Kidney (tissue), 13 donors: ENCODE measurements at regions not wholly inside any gene's neighbourhood (a gene's known extent, or its start where the extent isn't known, plus 50 kb on each side); places are given as distances from the start of the nearest gene placed in this dataset.
"Not testable (repeated sequence)": the region's sequence is repeated elsewhere in the genome, so short reads cannot be mapped to it uniquely, and the experiment has no call there.

Experiments used
- DNase-seq, 5 donors: peaks; one replicate each; pipeline ENCODE4 v3.0.0-alpha.2; 2013 to 2020
- FAIRE-seq: peaks from 2 replicates; lab custom pipeline; 2012; peaks lifted over from hg19 to GRCh38; lab: Jason Lieb, UNC
- H3K27ac ChIP-seq, 2 donors: one replicate each; pipeline ENCODE4 v1.7.0; 2013; ENCODE audit warnings: low read depth in 2 of 2, low read length in 2 of 2, inconsistent platforms in 1 of 2
- H3K27me3 ChIP-seq: one replicate; pipeline ENCODE4 v1.7.1; 2013; ENCODE audit warnings: low read length, inconsistent platforms; ENCODE audit not compliant: control insufficient read depth, insufficient read depth
- H3K36me3 ChIP-seq, 3 donors: one replicate each; pipeline versions ENCODE4 v1.7.0 to v1.7.1; 2013; ENCODE audit warnings: low read length in 3 of 3, control low read depth in 1 of 3, inconsistent platforms in 1 of 3; ENCODE audit not compliant: insufficient read depth in 3 of 3, control insufficient read depth in 2 of 3
- H3K4me1 ChIP-seq, 3 donors: one replicate each; pipeline versions ENCODE4 v1.7.0 to v1.7.1; 2013; ENCODE audit warnings: low read length in 3 of 3, inconsistent platforms in 1 of 3, low read depth in 1 of 3; ENCODE audit not compliant: control insufficient read depth in 2 of 3, insufficient read depth in 2 of 3
- H3K4me3 ChIP-seq, 3 donors: one replicate each; pipeline versions ENCODE4 v1.7.0 to v1.8.1; 2013; ENCODE audit warnings: low read length in 3 of 3, control low read depth in 1 of 3, inconsistent platforms in 1 of 3
- H3K9ac ChIP-seq, 3 donors: one replicate each; pipeline versions ENCODE4 v1.7.0 to v1.7.1; 2013; ENCODE audit warnings: low read length in 3 of 3, control low read depth in 1 of 3, inconsistent platforms in 1 of 3
- H3K9me3 ChIP-seq, 3 donors: one replicate each; pipeline versions ENCODE4 v1.7.0 to v1.7.1; 2013; ENCODE audit warnings: low read length in 3 of 3, control low read depth in 1 of 3, inconsistent platforms in 1 of 3; ENCODE audit not compliant: control insufficient read depth in 2 of 3, insufficient read depth in 1 of 3
- CTCF ChIP-seq: IDR thresholded peaks from 3 replicates; pipeline ENCODE4 v1.5.1; 2012; ENCODE audit warnings: mild to moderate bottlenecking, moderate library complexity, borderline replicate concordance; ENCODE audit not compliant: insufficient read depth; ENCODE audit errors: extremely low read depth
- intact Hi-C: fragments of 100-400 bp; cut with DNase I; formaldehyde crosslinking; loops from one replicate; pipeline ENCODE4 v1.11.1; 2022
- donor health status: control.
- donor health status: control.
- donor health status: control.
- donor health status: control.
- donor health status: control.
- donor health status: DM: yes; HTN: yes; CAD: no.
- donor health status: Normal renal cell carcinoma (clear cell type).

GRCh38 chr10:45539569-45539968 lies 133.0 kb downstream of the ZFAND4 start:
- H3K36me3 ChIP-seq, FAIRE-seq, H3K9me3 ChIP-seq, H3K27me3 ChIP-seq, DNase-seq, H3K4me1 ChIP-seq, H3K4me3 ChIP-seq, intact Hi-C loops, H3K9ac ChIP-seq, H3K27ac ChIP-seq: not testable (repeated sequence)

DNA sequence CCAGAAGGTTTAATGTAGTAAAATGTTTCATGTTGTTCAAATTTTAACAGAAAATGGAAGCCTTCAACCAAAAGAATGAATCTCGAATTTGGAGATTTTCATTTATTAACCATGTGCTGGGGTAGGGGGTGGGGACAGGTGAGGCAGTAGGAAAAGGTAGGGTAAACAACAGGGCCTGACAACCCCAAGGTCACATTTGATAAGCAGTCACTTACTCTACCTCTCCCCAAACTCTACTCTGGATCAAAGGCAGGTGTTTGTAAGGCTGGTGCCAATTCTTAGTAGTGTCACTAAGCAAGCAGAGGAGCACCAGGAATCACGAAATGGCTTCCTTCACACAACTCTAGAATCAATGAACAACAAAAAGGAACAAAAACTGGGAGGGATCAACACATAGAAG lies 138.0 kb downstream of the ZFAND4 start:
- no peak overlapping the region for H3K9ac ChIP-seq
- no peaks in the 10 kb centered on the region for H3K27me3 ChIP-seq
- no peak for DNase-seq
- no peak for TF ChIP-seq CTCF
- H3K4me1 ChIP-seq: no peaks in the 10 kb centered on the region
- no peak for FAIRE-seq
- no peak overlapping the region for H3K27ac ChIP-seq
- H3K9me3 ChIP-seq: no peaks in the 10 kb centered on the region
- intact Hi-C loops: no loop called here
- H3K4me3 ChIP-seq: no peak overlapping the region
- H3K36me3 ChIP-seq: peaks cover 0 to 2% (median 0%) of the 10 kb centered on the region in 3 donors

GRCh38 chr10:45532480-45532879 lies 140.1 kb downstream of the ZFAND4 start:
- Histone ChIP-seq H3K9me3 (no peaks in the 10 kb centered on the region), H3K4me1 (no peaks in the 10 kb centered on the region), H3K27me3 (no peaks in the 10 kb centered on the region), H3K27ac (no peak overlapping the region), H3K4me3 (no peak overlapping the region), H3K9ac (no peak overlapping the region), H3K36me3 (peaks cover 0 to 2% (median 0%) of the 10 kb centered on the region in 3 donors)
- no peak for DNase-seq
- intact Hi-C loops: no loop called here
- TF ChIP-seq CTCF: no peak
- FAIRE-seq: no peak

- no peaks in the 10 kb centered on the region for H3K9me3 ChIP-seq
- no peak for FAIRE-seq
- no peaks in the 10 kb centered on the region for H3K27me3 ChIP-seq
These were observed 146.2 kb downstream of the ZFAND4 start for GRCh38 chr10:45526309-45526905.

More at GRCh38 chr10:45526309-45526905, 146.2 kb downstream of the ZFAND4 start:
- Histone ChIP-seq H3K4me1 (no peaks in the 10 kb centered on the region), H3K36me3 (no peaks in the 10 kb centered on the region), H3K27ac (no peak overlapping the region), H3K9ac (no peak overlapping the region), H3K4me3 (no peak overlapping the region)
- intact Hi-C loops: no loop called here
- TF ChIP-seq CTCF: no peak
- peak in 1 of 5 donors; percentile 4 for DNase-seq
